ENCODE measurements at regions not wholly inside any gene's neighbourhood (a gene's known extent, or its start where the extent isn't known, plus 50 kb on each side); places are given as distances from the start of the nearest gene placed in this dataset.

GRCh38 chr4:165677081-165677480 lies 196.0 kb upstream of the TLL1 start:
- no peaks in the 10 kb centered on the region for H3K27me3 Mint-ChIP-seq
- H3K4me1 Mint-ChIP-seq: no peaks in the 10 kb centered on the region
- H3K4me3 Mint-ChIP-seq: no peak overlapping the region
- H3K9me3 Mint-ChIP-seq: peaks cover 0 to 9% (median 0%) of the 10 kb centered on the region in 3 donors
- no peaks in the 10 kb centered on the region for H3K36me3 Mint-ChIP-seq
- H3K27ac Mint-ChIP-seq: no peak overlapping the region

DNA sequence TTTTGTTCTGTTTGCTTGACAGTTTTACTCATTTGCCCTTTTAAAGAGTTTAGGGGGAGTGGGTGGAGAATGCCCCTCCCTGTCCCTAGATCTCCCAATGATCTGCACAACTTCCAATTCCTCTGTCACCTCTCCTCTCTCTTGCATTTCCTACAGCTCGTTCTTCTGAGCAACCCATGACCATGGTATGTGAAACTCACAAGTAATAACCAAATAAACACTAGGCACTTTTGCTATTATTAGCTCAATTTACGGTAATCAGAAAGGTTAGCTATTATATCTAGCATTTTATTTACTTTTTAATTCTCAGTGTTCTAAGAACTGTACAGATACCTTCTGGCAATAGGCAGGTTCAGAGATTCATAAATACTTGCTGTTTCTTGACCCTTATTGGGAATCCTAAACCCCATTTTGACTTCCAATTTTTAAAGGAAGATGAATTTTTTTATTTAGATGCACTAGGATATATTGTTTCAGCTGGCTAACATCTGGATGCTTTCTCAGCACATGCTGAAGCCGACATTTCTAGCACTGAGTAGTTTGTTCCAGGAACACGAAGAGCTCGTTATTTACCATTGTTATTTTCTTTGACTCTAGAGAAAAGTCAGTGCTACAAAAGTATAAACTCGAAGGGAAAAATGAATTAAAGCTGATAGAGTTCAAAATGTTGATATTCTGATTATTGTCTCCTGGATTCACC lies 194.7 kb upstream of the TLL1 start:
- no peaks in the 10 kb centered on the region for H3K27me3 Mint-ChIP-seq
- H3K4me3 Mint-ChIP-seq: no peak overlapping the region
- no peaks in the 10 kb centered on the region for H3K4me1 Mint-ChIP-seq
- peaks cover 0 to 7% (median 0%) of the 10 kb centered on the region in 3 donors for H3K9me3 Mint-ChIP-seq
- H3K27ac Mint-ChIP-seq: peak overlapping the region in 1 of 3 donors; percentile 57
- no peaks in the 10 kb centered on the region for H3K36me3 Mint-ChIP-seq

- H3K4me1 Mint-ChIP-seq: no peaks in the 10 kb centered on the region
- H3K27me3 Mint-ChIP-seq: no peaks in the 10 kb centered on the region
- H3K9me3 Mint-ChIP-seq: peaks cover 0 to 7% (median 0%) of the 10 kb centered on the region in 3 donors
- no peaks in the 10 kb centered on the region for H3K36me3 Mint-ChIP-seq
- no peak overlapping the region for H3K4me3 Mint-ChIP-seq
- H3K27ac Mint-ChIP-seq: no peak overlapping the region
Observed at GRCh38 chr4:165678936-165679325, 194.1 kb upstream of the TLL1 start.

DNA sequence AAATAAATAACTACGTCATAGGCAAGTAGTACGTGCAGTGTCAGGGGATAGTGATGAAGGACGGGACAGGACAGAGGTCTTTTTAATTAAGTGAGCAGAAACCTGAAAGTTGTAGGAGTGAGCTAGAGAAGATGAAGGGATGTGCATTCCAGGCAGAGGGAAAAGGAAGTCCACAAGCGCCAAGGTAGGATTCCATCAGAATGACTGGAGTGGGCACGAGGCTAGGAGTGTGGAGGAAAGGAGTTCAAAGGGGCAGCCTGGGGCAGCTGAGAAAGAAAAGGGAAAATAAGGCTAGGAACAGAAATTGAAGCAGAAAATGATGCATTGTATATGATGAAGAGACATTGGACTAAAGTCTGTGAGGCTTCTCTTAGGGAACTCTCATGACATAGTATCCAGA lies 192.2 kb upstream of the TLL1 start:
- peaks cover 0 to 4% (median 0%) of the 10 kb centered on the region in 3 donors for H3K9me3 Mint-ChIP-seq
- no peak overlapping the region for H3K27ac Mint-ChIP-seq
- no peak overlapping the region for H3K4me3 Mint-ChIP-seq
- H3K27me3 Mint-ChIP-seq: no peaks in the 10 kb centered on the region
- no peaks in the 10 kb centered on the region for H3K36me3 Mint-ChIP-seq
- H3K4me1 Mint-ChIP-seq: no peaks in the 10 kb centered on the region

- Mint-ChIP-seq H3K36me3 (no peaks in the 10 kb centered on the region), H3K4me3 (no peak overlapping the region)
Observed at GRCh38 chr4:165682611-165683010, 190.4 kb upstream of the TLL1 start.

GRCh38 chr4:165684177-165684805 lies 188.7 kb upstream of the TLL1 start:
- Mint-ChIP-seq H3K4me3 (no peak overlapping the region), H3K27ac (no peak overlapping the region), H3K36me3 (no peaks in the 10 kb centered on the region), H3K4me1 (no peaks in the 10 kb centered on the region), H3K9me3 (peaks cover 0 to 4% (median 0%) of the 10 kb centered on the region in 3 donors), H3K27me3 (no peaks in the 10 kb centered on the region)

More at GRCh38 chr4:165682611-165683010, 190.4 kb upstream of the TLL1 start:
- Mint-ChIP-seq H3K27me3 (no peaks in the 10 kb centered on the region), H3K9me3 (peaks cover 0 to 4% (median 0%) of the 10 kb centered on the region in 3 donors), H3K27ac (no peak overlapping the region), H3K4me1 (no peaks in the 10 kb centered on the region)

DNA sequence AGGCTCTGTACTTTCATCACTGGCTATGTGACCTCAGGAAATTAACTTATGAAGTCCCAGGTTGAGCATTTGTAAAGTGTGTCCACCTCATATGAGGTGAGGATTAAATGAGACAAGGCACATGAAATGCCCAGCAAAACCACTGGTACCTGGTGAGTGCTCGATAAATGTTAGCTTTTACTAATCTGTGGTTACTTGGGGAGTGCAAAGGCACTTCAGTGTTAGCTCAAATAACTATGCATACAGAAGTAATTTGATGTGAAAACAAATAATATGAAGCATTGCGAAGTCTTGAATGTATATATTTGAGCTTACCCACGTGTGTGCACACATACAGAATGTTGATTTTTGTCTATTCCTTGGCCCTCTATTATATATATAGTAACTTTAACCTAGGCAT lies 186.3 kb upstream of the TLL1 start:
- no peak overlapping the region for H3K4me3 Mint-ChIP-seq
- no peak overlapping the region for H3K27ac Mint-ChIP-seq
- H3K4me1 Mint-ChIP-seq: no peaks in the 10 kb centered on the region
- H3K36me3 Mint-ChIP-seq: no peaks in the 10 kb centered on the region
- H3K9me3 Mint-ChIP-seq: no peaks in the 10 kb centered on the region
- no peaks in the 10 kb centered on the region for H3K27me3 Mint-ChIP-seq

- Mint-ChIP-seq H3K27ac (no peak overlapping the region), H3K9me3 (peaks cover 0 to 1% (median 0%) of the 10 kb centered on the region in 3 donors), H3K36me3 (no peaks in the 10 kb centered on the region), H3K27me3 (no peaks in the 10 kb centered on the region), H3K4me3 (no peak overlapping the region), H3K4me1 (no peaks in the 10 kb centered on the region)
Observed at GRCh38 chr4:165689159-165689558, 183.9 kb upstream of the TLL1 start.

DNA sequence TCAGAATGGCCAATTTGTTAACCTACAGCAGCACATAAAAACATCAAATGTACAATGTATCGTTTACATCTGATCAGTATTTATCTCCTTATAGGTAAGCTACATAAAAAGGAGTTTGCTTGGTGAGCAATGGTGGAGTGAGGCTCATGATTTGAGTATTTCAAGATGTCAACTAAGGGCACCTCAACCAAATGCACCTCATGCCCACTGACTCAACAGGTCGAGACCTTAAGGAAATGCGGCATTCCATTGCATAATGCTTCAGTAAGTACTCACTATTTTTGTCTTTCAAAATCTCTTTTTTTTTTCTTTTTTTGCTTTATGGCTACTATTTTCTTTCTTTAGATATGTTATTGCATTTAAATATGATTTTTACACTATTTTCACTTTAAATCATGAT lies 181.0 kb upstream of the TLL1 start:
- H3K4me1 Mint-ChIP-seq: no peaks in the 10 kb centered on the region
- H3K27ac Mint-ChIP-seq: no peak overlapping the region
- H3K9me3 Mint-ChIP-seq: peaks cover 0 to 1% (median 0%) of the 10 kb centered on the region in 3 donors
- no peaks in the 10 kb centered on the region for H3K36me3 Mint-ChIP-seq
- H3K4me3 Mint-ChIP-seq: no peak overlapping the region
- H3K27me3 Mint-ChIP-seq: no peaks in the 10 kb centered on the region

GRCh38 chr4:165698272-165698671 lies 174.8 kb upstream of the TLL1 start:
- Mint-ChIP-seq H3K9me3 (peaks cover 0 to under 1% (median 0%) of the 10 kb centered on the region in 3 donors), H3K27me3 (no peaks in the 10 kb centered on the region), H3K27ac (no peak overlapping the region), H3K4me1 (no peaks in the 10 kb centered on the region), H3K36me3 (no peaks in the 10 kb centered on the region), H3K4me3 (no peak overlapping the region)

DNA sequence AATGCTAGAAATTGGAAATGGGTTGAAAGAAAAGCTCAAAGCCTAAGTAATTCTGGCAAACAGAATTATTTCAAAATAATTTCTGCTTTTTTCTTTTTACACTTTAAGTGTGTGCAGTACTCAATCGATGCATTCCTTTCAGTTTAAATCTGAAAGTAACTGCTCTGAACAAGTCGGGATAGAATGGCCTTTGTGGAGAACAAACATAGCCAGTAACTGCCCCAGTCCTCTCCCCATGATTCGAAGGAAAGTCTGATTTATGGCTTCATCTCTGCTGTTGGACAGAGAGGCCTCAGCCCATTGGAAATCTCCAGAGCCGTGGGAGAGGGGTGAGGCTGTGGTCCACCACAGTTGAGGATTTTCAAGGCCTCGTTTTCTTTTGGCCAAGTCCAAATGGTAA lies 174.0 kb upstream of the TLL1 start:
- H3K36me3 Mint-ChIP-seq: no peaks in the 10 kb centered on the region
- H3K4me1 Mint-ChIP-seq: no peaks in the 10 kb centered on the region
- no peaks in the 10 kb centered on the region for H3K9me3 Mint-ChIP-seq
- no peaks in the 10 kb centered on the region for H3K27me3 Mint-ChIP-seq
- H3K27ac Mint-ChIP-seq: no peak overlapping the region
- no peak overlapping the region for H3K4me3 Mint-ChIP-seq

DNA sequence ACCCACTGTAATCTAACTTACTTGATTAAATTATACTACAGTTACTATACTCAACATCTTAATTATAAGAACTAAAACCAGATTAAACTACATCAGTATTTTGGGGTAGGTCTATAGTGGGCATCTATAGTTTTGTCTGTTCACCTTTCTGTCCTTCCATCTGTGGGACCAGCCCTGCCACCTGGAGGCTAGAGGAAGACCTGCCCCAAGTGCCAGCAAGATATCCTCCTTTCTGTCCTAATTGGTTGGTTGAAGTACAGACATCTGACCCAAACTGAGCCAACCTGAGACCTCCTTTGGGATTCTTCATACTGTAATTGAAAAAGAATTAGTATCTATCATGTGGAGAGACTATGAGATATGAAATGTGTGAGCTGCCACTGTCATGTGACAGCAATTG lies 172.2 kb upstream of the TLL1 start:
- H3K36me3 Mint-ChIP-seq: no peaks in the 10 kb centered on the region
- H3K4me1 Mint-ChIP-seq: no peaks in the 10 kb centered on the region
- H3K4me3 Mint-ChIP-seq: no peak overlapping the region
- no peak overlapping the region for H3K27ac Mint-ChIP-seq
- H3K9me3 Mint-ChIP-seq: no peaks in the 10 kb centered on the region
- no peaks in the 10 kb centered on the region for H3K27me3 Mint-ChIP-seq

DNA sequence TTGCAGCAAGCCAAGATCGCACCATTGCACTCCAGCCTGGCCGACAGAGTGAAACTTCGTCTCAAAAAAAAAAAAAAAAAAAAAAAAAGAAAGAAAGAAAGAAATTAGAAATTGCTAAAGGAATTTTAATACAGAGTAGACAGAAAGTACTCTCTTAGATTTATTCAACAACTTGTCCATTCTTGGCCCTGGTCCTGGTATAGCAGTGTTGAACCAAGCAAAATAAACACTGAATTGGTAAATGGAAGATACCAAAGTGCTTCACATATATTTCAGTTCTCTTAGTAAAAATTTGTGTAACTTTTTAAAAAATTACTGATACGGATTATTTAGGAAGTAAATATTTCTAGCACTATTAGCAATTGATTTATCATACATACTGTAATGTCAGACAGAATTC lies 165.9 kb upstream of the TLL1 start:
- no peak overlapping the region for H3K27ac Mint-ChIP-seq
- H3K36me3 Mint-ChIP-seq: no peaks in the 10 kb centered on the region
- no peaks in the 10 kb centered on the region for H3K27me3 Mint-ChIP-seq
- H3K4me1 Mint-ChIP-seq: no peaks in the 10 kb centered on the region
- H3K4me3 Mint-ChIP-seq: no peak overlapping the region
- no peaks in the 10 kb centered on the region for H3K9me3 Mint-ChIP-seq

GRCh38 chr4:165709516-165709915 lies 163.5 kb upstream of the TLL1 start:
- Mint-ChIP-seq H3K9me3 (peaks cover 0 to 1% (median 0%) of the 10 kb centered on the region in 3 donors), H3K27ac (no peak overlapping the region), H3K36me3 (no peaks in the 10 kb centered on the region), H3K4me1 (no peaks in the 10 kb centered on the region), H3K4me3 (no peak overlapping the region), H3K27me3 (no peaks in the 10 kb centered on the region)

- H3K9me3 Mint-ChIP-seq: peaks cover 0 to 1% (median 0%) of the 10 kb centered on the region in 3 donors
- H3K4me3 Mint-ChIP-seq: no peak overlapping the region
- H3K4me1 Mint-ChIP-seq: no peaks in the 10 kb centered on the region
- no peaks in the 10 kb centered on the region for H3K36me3 Mint-ChIP-seq
- H3K27me3 Mint-ChIP-seq: no peaks in the 10 kb centered on the region
- no peak overlapping the region for H3K27ac Mint-ChIP-seq
Observed at GRCh38 chr4:165709973-165710526, 163.0 kb upstream of the TLL1 start.

- Mint-ChIP-seq H3K36me3 (no peaks in the 10 kb centered on the region), H3K4me1 (no peaks in the 10 kb centered on the region), H3K9me3 (peaks cover 0 to 1% (median 0%) of the 10 kb centered on the region in 3 donors), H3K27me3 (no peaks in the 10 kb centered on the region), H3K27ac (no peak overlapping the region), H3K4me3 (no peak overlapping the region)
Observed at GRCh38 chr4:165711436-165711835, 161.6 kb upstream of the TLL1 start.

Measured in IgD-negative memory B cell (primary cell).